H1 (cell line): ENCODE measurements at regions not wholly inside any gene's neighbourhood (a gene's known extent, or its start where the extent isn't known, plus 50 kb on each side); places are given as distances from the start of the nearest gene placed in this dataset.

Experiments
- CTCF ChIA-PET: fragments of 300-600 bp; sonication (Branson Sonifier 250); formaldehyde crosslinking; loops from one replicate; lab custom pipeline; 2021; ENCODE audit not compliant: partially characterized antibody; lab: Charles Lee
- POLR2A ChIA-PET: fragments of 300-600 bp; sonication (Branson Sonifier 250); formaldehyde crosslinking; loops from one replicate; lab custom pipeline; 2021; ENCODE audit warnings: inconsistent platforms; ENCODE audit not compliant: partially characterized antibody; lab: Charles Lee
- DNase-seq, 2 experiments: peaks; one replicate each; pipeline versions ENCODE4 v3.0.0 to v3.0.0-alpha.2; 2010 to 2022; ENCODE audit warnings: low spot score in 2 of 2, low read depth in 1 of 2, mixed read lengths in 1 of 2
- FAIRE-seq: peaks from 2 replicates; lab custom pipeline; 2011; peaks lifted over from hg19 to GRCh38; lab: Jason Lieb, UNC
- H2AFZ ChIP-seq: 2 replicates; pipeline ENCODE4 v1.8.1; 2012; ENCODE audit warnings: low read length, inconsistent platforms
- H2AK5ac ChIP-seq: 2 replicates; pipeline ENCODE4 v1.6.1; 2013; ENCODE audit warnings: low read depth, low read length
- H2BK120ac ChIP-seq: replicated peaks from 2 replicates; pipeline ENCODE3; 2013; ENCODE audit warnings: low read depth, low read length, inconsistent platforms
- H2BK12ac ChIP-seq: 2 replicates; pipeline ENCODE4 v1.6.1; 2013; ENCODE audit warnings: low read depth, low read length
- H2BK15ac ChIP-seq: 2 replicates; pipeline ENCODE4 v1.6.1; 2013; ENCODE audit warnings: low read length
- H2BK20ac ChIP-seq: 2 replicates; pipeline ENCODE4 v1.6.1; 2013; ENCODE audit warnings: low read length
- H2BK5ac ChIP-seq: 2 replicates; pipeline ENCODE4 v1.6.1; 2013; ENCODE audit warnings: low read depth, low read length
- H3K14ac ChIP-seq: 2 replicates; pipeline ENCODE4 v1.6.1; 2013; ENCODE audit warnings: inconsistent platforms; ENCODE audit not compliant: insufficient read length
- H3K18ac ChIP-seq: 2 replicates; pipeline ENCODE4 v1.6.1; 2013; ENCODE audit warnings: low read length; ENCODE audit errors: extremely low read depth
- H3K23ac ChIP-seq: 2 replicates; pipeline ENCODE4 v1.6.1; 2013; ENCODE audit warnings: inconsistent platforms; ENCODE audit not compliant: insufficient read length
- H3K23me2 ChIP-seq: 2 replicates; pipeline ENCODE4 v1.6.1; 2013; ENCODE audit warnings: low read depth, low read length
- H3K27ac ChIP-seq: 2 replicates; pipeline ENCODE4 v1.6.1; 2011; ENCODE audit warnings: low read depth, low read length, inconsistent platforms
- H3K27me3 ChIP-seq, 4 experiments: replicated peaks in 1 of 4; 1 replicate in 1 of 4; 2 replicates in 3 of 4; pipeline versions ENCODE4 v1.6.1 to v1.8.1; 2011 to 2013; ENCODE audit warnings: low read length in 3 of 4, mild to moderate bottlenecking in 3 of 4, inconsistent platforms in 2 of 4, mixed read lengths in 2 of 4, moderate library complexity in 1 of 4; ENCODE audit not compliant: control insufficient read depth in 3 of 4, insufficient read depth in 3 of 4; ENCODE audit errors: extremely low read depth in 1 of 4
- H3K36me3 ChIP-seq, 4 experiments: 2 replicates each; pipeline versions ENCODE4 v1.6.1 to v1.8.1; 2011 to 2013; ENCODE audit warnings: mild to moderate bottlenecking in 4 of 4, low read length in 3 of 4, moderate library complexity in 2 of 4, control low read depth in 1 of 4, inconsistent platforms in 1 of 4; ENCODE audit not compliant: insufficient read depth in 4 of 4, control insufficient read depth in 2 of 4
- H3K4ac ChIP-seq: replicated peaks from 2 replicates; pipeline ENCODE3; 2013; ENCODE audit warnings: low read length, low read depth, mixed read lengths, inconsistent platforms; ENCODE audit not compliant: insufficient read length
- H3K4me1 ChIP-seq, 4 experiments: replicated peaks in 1 of 4; 1 replicate in 1 of 4; 2 replicates in 3 of 4; pipeline versions ENCODE4 v1.6.1 to v1.8.1; 2011 to 2013; ENCODE audit warnings: low read length in 3 of 4, inconsistent platforms in 2 of 4, mixed read lengths in 1 of 4; ENCODE audit not compliant: insufficient read depth in 4 of 4, control insufficient read depth in 3 of 4
- H3K4me2 ChIP-seq, 2 experiments: 2 replicates each; pipeline versions ENCODE4 v1.6.1 to v1.8.1; 2011 to 2013; ENCODE audit warnings: low read depth in 2 of 2, low read length in 2 of 2, control low read depth in 1 of 2, inconsistent platforms in 1 of 2, mild to moderate bottlenecking in 1 of 2; ENCODE audit not compliant: insufficient read depth in 1 of 2
- H3K4me3 ChIP-seq, 4 experiments: fragments of 200-600, 300-600 bp in 1 of 4; sonication (generic), shearing (Covaris generic), sonication (Bioruptor Twin) in 1 of 4; 2 replicates each; pipeline versions ENCODE4 v1.5.1 to v1.8.1; 2011 to 2016; ENCODE audit warnings: low read length in 4 of 4, low read depth in 3 of 4, control low read depth in 2 of 4, inconsistent platforms in 2 of 4, mild to moderate bottlenecking in 2 of 4, mixed read lengths in 1 of 4, moderate library complexity in 1 of 4; ENCODE audit not compliant: insufficient read depth in 2 of 4; ENCODE audit errors: extremely low read depth in 1 of 4
- H3K56ac ChIP-seq: replicated peaks from 2 replicates; pipeline ENCODE3; 2013; ENCODE audit warnings: low read depth, mild to moderate bottlenecking, mixed read lengths, low read length, inconsistent platforms; ENCODE audit not compliant: insufficient read length
- H3K79me1 ChIP-seq: 2 replicates; pipeline ENCODE4 v1.6.1; 2013; ENCODE audit warnings: low read depth, low read length, control low read depth
- H3K79me2 ChIP-seq, 2 experiments: 2 replicates each; pipeline versions ENCODE4 v1.6.1 to v1.8.1; 2012 to 2013; ENCODE audit warnings: low read length in 2 of 2, mild to moderate bottlenecking in 2 of 2, inconsistent platforms in 1 of 2; ENCODE audit not compliant: insufficient read depth in 2 of 2, control insufficient read depth in 1 of 2
- H3K9ac ChIP-seq, 4 experiments: replicated peaks in 1 of 4; 1 replicate in 1 of 4; 2 replicates in 3 of 4; pipeline versions ENCODE4 v1.6.1 to v1.8.1; 2011 to 2013; ENCODE audit warnings: low read depth in 3 of 4, low read length in 3 of 4, control low read depth in 2 of 4, mild to moderate bottlenecking in 2 of 4, moderate library complexity in 2 of 4, inconsistent platforms in 1 of 4; ENCODE audit errors: extremely low read depth in 1 of 4
- H3K9me3 ChIP-seq, 2 experiments: 2 replicates each; pipeline versions ENCODE4 v1.6.1 to v1.8.1; 2012 to 2013; ENCODE audit warnings: mild to moderate bottlenecking in 2 of 2, moderate library complexity in 2 of 2, control low read depth in 1 of 2, inconsistent platforms in 1 of 2, low read depth in 1 of 2, low read length in 1 of 2, mixed read lengths in 1 of 2; ENCODE audit not compliant: insufficient read depth in 2 of 2
- H4K20me1 ChIP-seq, 2 experiments: replicated peaks in 1 of 2; 2 replicates each; pipeline versions ENCODE3 to v1.8.1; 2011 to 2013; ENCODE audit warnings: inconsistent platforms in 2 of 2, low read length in 2 of 2, mild to moderate bottlenecking in 1 of 2; ENCODE audit not compliant: insufficient read depth in 2 of 2, control insufficient read depth in 1 of 2
- H4K5ac ChIP-seq: 2 replicates; pipeline ENCODE4 v1.6.1; 2013; ENCODE audit warnings: low read length, low read depth, mixed read lengths, inconsistent platforms; ENCODE audit not compliant: insufficient read length
- H4K8ac ChIP-seq: 2 replicates; pipeline ENCODE4 v1.8.0; 2013; ENCODE audit warnings: mild to moderate bottlenecking, moderate library complexity, low read length, inconsistent platforms; ENCODE audit not compliant: insufficient read depth; ENCODE audit errors: extremely low read depth
- H4K91ac ChIP-seq: replicated peaks from 2 replicates; pipeline ENCODE3; 2013; ENCODE audit warnings: low read length, mixed read lengths, inconsistent platforms; ENCODE audit not compliant: insufficient read length
- CREB1 ChIP-seq: IDR thresholded peaks from 2 replicates; pipeline ENCODE4 v1.6.1; 2012; ENCODE audit warnings: inconsistent platforms
- EGR1 ChIP-seq: IDR thresholded peaks from 2 replicates; pipeline ENCODE4 v1.6.1; 2011; ENCODE audit warnings: low read depth, low read length, borderline replicate concordance
- GTF2F1 ChIP-seq: IDR thresholded peaks from 2 replicates; pipeline ENCODE4 v1.6.1; 2012; ENCODE audit warnings: low read depth, low read length, improper control_type of control experiment, borderline replicate concordance
- HDAC2 ChIP-seq, 2 experiments: fragments of 300-600 bp in 1 of 2; sonication (generic) in 1 of 2; IDR thresholded peaks; 2 replicates each; pipeline ENCODE4 v1.6.1; 2011 to 2012; ENCODE audit warnings: low read depth in 2 of 2, low read length in 2 of 2, mild to moderate bottlenecking in 2 of 2, moderate library complexity in 2 of 2, borderline replicate concordance in 1 of 2, inconsistent platforms in 1 of 2
- JUN ChIP-seq: IDR thresholded peaks from 2 replicates; pipeline ENCODE4 v1.6.1; 2011; ENCODE audit warnings: low read depth, mild to moderate bottlenecking, improper control_type of control experiment, low read length
- KDM4A ChIP-seq: IDR thresholded peaks from one replicate; pipeline ENCODE4 v1.7.1; 2012; ENCODE audit warnings: low read depth, mild to moderate bottlenecking, moderate library complexity, low read length, inconsistent platforms; ENCODE audit not compliant: severe bottlenecking
- MAFK ChIP-seq: IDR thresholded peaks from 2 replicates; pipeline ENCODE4 v1.6.1; 2012; ENCODE audit warnings: low read depth, mild to moderate bottlenecking, improper control_type of control experiment, low read length
- POLR2A ChIP-seq, 2 experiments: IDR thresholded peaks; 1 replicate in 1 of 2; 2 replicates in 1 of 2; pipeline ENCODE4 v1.6.1; 2011; ENCODE audit warnings: low read depth in 2 of 2, low read length in 2 of 2, mild to moderate bottlenecking in 2 of 2; ENCODE audit errors: control extremely low read depth in 1 of 2
- RFX5 ChIP-seq: IDR thresholded peaks from 2 replicates; pipeline ENCODE4 v1.6.1; 2011; ENCODE audit warnings: low read depth, low read length, improper control_type of control experiment, borderline replicate concordance
- SIN3A ChIP-seq, 2 experiments: IDR thresholded peaks in 1 of 2; conservative IDR thresholded peaks in 1 of 2; 2 replicates each; pipeline ENCODE4 v1.6.1; 2011 to 2012; ENCODE audit warnings: low read length in 2 of 2, improper control_type of control experiment in 1 of 2, low read depth in 1 of 2, mild to moderate bottlenecking in 1 of 2
- SP4 ChIP-seq: IDR thresholded peaks from 2 replicates; pipeline ENCODE4 v1.6.1; 2012; ENCODE audit warnings: low read length, inconsistent platforms
- SRF ChIP-seq: IDR thresholded peaks from 2 replicates; pipeline ENCODE4 v1.6.1; 2011; ENCODE audit warnings: mild to moderate bottlenecking, low read depth, low read length, moderate library complexity
- TAF1 ChIP-seq: IDR thresholded peaks from 2 replicates; pipeline ENCODE4 v1.6.1; 2011; ENCODE audit warnings: mild to moderate bottlenecking, low read depth, low read length
- TBP ChIP-seq: IDR thresholded peaks from 2 replicates; pipeline ENCODE4 v1.6.1; 2011; ENCODE audit warnings: low read depth, low read length, improper control_type of control experiment
- YY1 ChIP-seq: IDR thresholded peaks from 2 replicates; pipeline ENCODE4 v1.6.1; 2011; ENCODE audit warnings: low read depth, mild to moderate bottlenecking, low read length
- WGBS, 2 experiments: shearing (Covaris generic) in 1 of 2; methylation state at CpG; one replicate each; pipeline versions ENCODE4 v1.1.6 to v1.1.7; 2013 to 2015; ENCODE audit warnings: low lambda C conversion rate in 2 of 2, mixed read lengths in 2 of 2, inconsistent platforms in 1 of 2, low coverage in 1 of 2, missing lambda C conversion rate in 1 of 2; ENCODE audit not compliant: insufficient replicate concordance in 2 of 2, insufficient coverage in 1 of 2, insufficient read length in 1 of 2; ENCODE audit errors: extremely low coverage in 1 of 2, missing lambda C conversion rate in 1 of 2; 5-methylcytosine and 5-hydroxymethylcytosine counted together
- TF ChIP-seq, protein P1 (sequence below): IDR thresholded peaks from 2 replicates; pipeline ENCODE4 v1.6.1; 2012; ENCODE audit warnings: inconsistent platforms

DNA sequence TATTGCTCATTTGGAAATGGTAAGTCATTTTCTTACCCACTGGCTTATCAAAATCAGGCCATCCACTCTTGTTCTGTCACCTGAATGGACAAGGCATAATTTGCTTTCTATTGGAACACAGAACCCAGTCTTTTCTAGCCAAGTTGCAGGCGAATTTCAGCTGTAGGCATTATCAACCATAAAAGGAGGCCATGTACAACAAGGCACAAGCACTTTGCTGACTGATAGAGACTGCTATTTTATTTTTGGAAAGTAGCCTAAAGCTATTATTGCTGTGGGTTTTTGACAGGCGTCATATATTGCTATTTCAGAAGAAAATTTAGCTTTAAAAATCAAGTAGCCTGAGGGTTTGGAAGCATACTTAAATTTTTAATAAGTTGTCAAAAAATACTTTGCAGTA lies 344.2 kb downstream of the HDGFL1 start:
- Histone ChIP-seq H2BK120ac (no peak overlapping the region), H4K91ac (no peak overlapping the region), H2BK12ac (no peak overlapping the region), H2AFZ (no peak overlapping the region), H3K4ac (no peak overlapping the region), H3K79me2 (no peaks in the 10 kb centered on the region), H3K14ac (no peak overlapping the region), H3K56ac (no peak overlapping the region), H2BK20ac (no peak overlapping the region), H3K23ac (no peak overlapping the region), H3K9ac (no peak overlapping the region), H3K9me3 (no peaks in the 10 kb centered on the region), H3K27ac (no peak overlapping the region), H3K4me1 (peaks cover 0 to 3% (median 0%) of the 10 kb centered on the region in 4 experiments; a peak in 1 of 7 replicates), H4K5ac (no peak overlapping the region), H3K4me2 (no peak overlapping the region), H2AK5ac (no peak overlapping the region), H3K27me3 (peaks cover 0 to 1% (median 0%) of the 10 kb centered on the region in 4 experiments; a peak in 1 of 7 replicates), H3K79me1 (no peaks in the 10 kb centered on the region), H2BK15ac (no peak overlapping the region), H3K23me2 (no peaks in the 10 kb centered on the region), H2BK5ac (no peak overlapping the region), H3K36me3 (no peaks in the 10 kb centered on the region), H4K20me1 (no peaks in the 10 kb centered on the region), H3K18ac (no peak overlapping the region), H4K8ac (no peak overlapping the region), H3K4me3 (no peak overlapping the region)
- DNase-seq (no peak), FAIRE-seq (no peak)
- POLR2A ChIA-PET, result no interaction called here
- CTCF ChIA-PET, result no interaction called here
- 87% methylated on average over 2 of the region's 2 CpGs; no CpG with 5 or more reads in 1 of the 2 experiments for WGBS, 2 experiments
- TF ChIP-seq POLR2A (IDR thresholded peaks at IDR 0.05; ENCODE audit: control extremely low read depth in 1 of 2, low read depth in 2 of 2, low read length in 2 of 2), result no peak
- TF ChIP-seq EGR1, result no peak
- no peak for TF ChIP-seq MAFK
- TF ChIP-seq SRF, result no peak
- TF ChIP-seq, protein P1, sequence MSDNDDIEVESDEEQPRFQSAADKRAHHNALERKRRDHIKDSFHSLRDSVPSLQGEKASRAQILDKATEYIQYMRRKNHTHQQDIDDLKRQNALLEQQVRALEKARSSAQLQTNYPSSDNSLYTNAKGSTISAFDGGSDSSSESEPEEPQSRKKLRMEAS, result no peak
- no peak for TF ChIP-seq CREB1
- TF ChIP-seq JUN, result no peak
- no peak for TF ChIP-seq SP4
- no peak for TF ChIP-seq KDM4A
- TF ChIP-seq HDAC2 (IDR thresholded peaks at IDR 0.05; ENCODE audit: borderline replicate concordance in 1 of 2, low read depth in 2 of 2, low read length in 2 of 2), result no peak
- no peak for TF ChIP-seq RFX5
- no peak for TF ChIP-seq TBP
- TF ChIP-seq YY1, result no peak
- TF ChIP-seq GTF2F1, result no peak
- no peak for TF ChIP-seq TAF1
- TF ChIP-seq SIN3A (conservative IDR thresholded peaks at IDR 0.05 in 1 of 2, IDR thresholded peaks at IDR 0.05 in 1 of 2; ENCODE audit: low read depth in 1 of 2, low read length in 2 of 2), result no peak
